Heart right ventricle (tissue), 16 donors: ENCODE measurements at regions not wholly inside any gene's neighbourhood (a gene's known extent, or its start where the extent isn't known, plus 50 kb on each side); places are given as distances from the start of the nearest gene placed in this dataset.

Experiments
- ATAC-seq, 8 donors: fragments of 200-7000 bp; cut with Tn5 transposase; one replicate each; pipeline ENCODE4 v1.9.1; 2020; ENCODE audit warnings: mild to moderate bottlenecking in 8 of 8, moderate library complexity in 8 of 8, moderate number of reproducible peaks in 1 of 8
- DNase-seq, 2 donors: peaks; one replicate each; pipeline ENCODE4 v3.0.0-alpha.2; 2020
- H3K27ac ChIP-seq, 10 donors: fragments of 200-600 bp; sonication (generic) in 2 of 10; one replicate each; pipeline versions ENCODE4 v1.5.0 to v1.8.0; 2020 to 2022; ENCODE audit warnings: mild to moderate bottlenecking in 3 of 10
- H3K27me3 ChIP-seq, 7 donors: fragments of 200-600 bp; one replicate each; pipeline ENCODE4 v1.8.0; 2021 to 2022; ENCODE audit warnings: mild to moderate bottlenecking in 2 of 7
- H3K36me3 ChIP-seq, 9 donors: fragments of 200-600 bp; sonication (generic) in 1 of 9; one replicate each; pipeline versions ENCODE4 v1.5.0 to v1.8.0; 2020 to 2022; ENCODE audit warnings: mild to moderate bottlenecking in 2 of 9
- H3K4me1 ChIP-seq, 9 donors: fragments of 200-600 bp; sonication (generic) in 1 of 9; one replicate each; pipeline versions ENCODE4 v1.5.0 to v1.8.0; 2020 to 2022; ENCODE audit warnings: mild to moderate bottlenecking in 4 of 9
- H3K4me3 ChIP-seq, 10 donors: fragments of 200-600 bp; sonication (generic) in 2 of 10; one replicate each; pipeline versions ENCODE4 v1.5.0 to v1.8.0; 2020 to 2022; ENCODE audit warnings: mild to moderate bottlenecking in 7 of 10, moderate library complexity in 2 of 10
- H3K9me3 ChIP-seq, 11 donors: fragments of 200-600 bp in 10 of 11; sonication (generic) in 2 of 11; one replicate each; pipeline versions ENCODE4 v1.5.0 to v1.8.0; 2013 to 2022; ENCODE audit warnings: mild to moderate bottlenecking in 2 of 11, control low read depth in 1 of 11, moderate library complexity in 1 of 11
- WGBS, 2 donors: extraction: QIAGEN DNeasy Blood & Tissue Kit; methylation state at CpG; one replicate each; pipeline ENCODE4 v1.1.7; 2013; ENCODE audit warnings: inconsistent platforms in 1 of 2; 5-methylcytosine and 5-hydroxymethylcytosine counted together
- intact Hi-C, 10 donors: fragments of 100-400 bp; cut with DNase I; formaldehyde crosslinking; loops; one replicate each; pipeline versions ENCODE4 v1.11.1 to v1.14.2; 2022
- TF ChIP-seq, protein P1 (sequence below), 9 donors: fragments of 200-600 bp; sonication (generic) in 2 of 9; IDR thresholded peaks; one replicate each; pipeline versions ENCODE4 v1.5.0 to v1.8.0; 2021 to 2022; ENCODE audit warnings: antibody characterized with exemption in 9 of 9, mild to moderate bottlenecking in 5 of 9, moderate library complexity in 1 of 9
- donor health status: Arrhythmogenic right ventricular cardiomyopathy.
- donor health status: ischemic (EF 13 %, LVEDD 7.1; RV severe dilation, severe dysfunction).
- donor health status: healthy with polysubstance abuse.
- donor health status: DM: no; HTN: yes; CAD: no.
- donor health status: DM: no; HTN: no; CAD: no.
- donor health status: ischemic (EF 25% LVEDD 6.9; RV normal size, moderate dysfunction).
- donor health status: ischemic (EF 25% LVEDD 5.7; RV mildly dilated, moderate dysfunction).
- donor health status: healthy.
- donor health status: DM: yes; HTN: yes; CAD: no.
- donor health status: Ischemic cardiomyopathy.
- donor health status: ischemic (EF 35%, LVEDD 5.7; RV mildly dilated, moderate dysfunction).
- donor health status: nonischemic (EF 11% LVEDD 7.7; RV severe dilation, severe dysfunction).
- donor health status: DM: yes; HTN: yes; CAD: no.
- donor health status: PGD.
- donor health status: ischemic (EF 29% LVEDD 5.4; RV normal size, mild dysfunction).
- donor health status: nonischemic (EF 23%, LVEDD 6.1; RV moderate dilation, normal function).

DNA sequence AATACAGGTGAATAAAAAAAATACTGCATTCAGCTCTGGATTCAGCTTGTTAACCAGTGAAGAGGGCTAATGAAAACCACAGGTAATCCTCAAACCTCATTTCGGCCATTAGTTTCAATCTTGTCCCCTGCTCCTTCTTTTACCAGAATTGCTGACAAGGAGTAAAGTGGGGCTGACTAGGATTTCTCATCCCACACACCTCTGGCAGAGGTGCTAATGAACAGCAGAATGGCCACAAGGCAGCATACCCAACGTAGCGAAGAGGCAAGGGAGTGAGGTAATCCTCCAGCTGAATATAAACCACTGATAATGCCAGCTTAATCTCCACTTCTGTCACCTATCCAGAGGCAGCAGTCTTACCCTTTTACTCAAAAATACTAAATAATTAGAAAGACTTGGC, 248.8 kb upstream of the CDIN1 start:
- DNase-seq (no peak), ATAC-seq (no peak)
- peaks cover 0 to 11% (median 0%) of the 10 kb centered on the region in 11 donors for H3K9me3 ChIP-seq
- intact Hi-C loops, result no loop called here
- H3K4me3 ChIP-seq, result no peak overlapping the region
- no peaks in the 10 kb centered on the region for H3K27me3 ChIP-seq
- peaks cover 0 to 8% (median 0%) of the 10 kb centered on the region in 9 donors for H3K4me1 ChIP-seq
- TF ChIP-seq, protein P1, sequence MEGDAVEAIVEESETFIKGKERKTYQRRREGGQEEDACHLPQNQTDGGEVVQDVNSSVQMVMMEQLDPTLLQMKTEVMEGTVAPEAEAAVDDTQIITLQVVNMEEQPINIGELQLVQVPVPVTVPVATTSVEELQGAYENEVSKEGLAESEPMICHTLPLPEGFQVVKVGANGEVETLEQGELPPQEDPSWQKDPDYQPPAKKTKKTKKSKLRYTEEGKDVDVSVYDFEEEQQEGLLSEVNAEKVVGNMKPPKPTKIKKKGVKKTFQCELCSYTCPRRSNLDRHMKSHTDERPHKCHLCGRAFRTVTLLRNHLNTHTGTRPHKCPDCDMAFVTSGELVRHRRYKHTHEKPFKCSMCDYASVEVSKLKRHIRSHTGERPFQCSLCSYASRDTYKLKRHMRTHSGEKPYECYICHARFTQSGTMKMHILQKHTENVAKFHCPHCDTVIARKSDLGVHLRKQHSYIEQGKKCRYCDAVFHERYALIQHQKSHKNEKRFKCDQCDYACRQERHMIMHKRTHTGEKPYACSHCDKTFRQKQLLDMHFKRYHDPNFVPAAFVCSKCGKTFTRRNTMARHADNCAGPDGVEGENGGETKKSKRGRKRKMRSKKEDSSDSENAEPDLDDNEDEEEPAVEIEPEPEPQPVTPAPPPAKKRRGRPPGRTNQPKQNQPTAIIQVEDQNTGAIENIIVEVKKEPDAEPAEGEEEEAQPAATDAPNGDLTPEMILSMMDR (IDR thresholded peaks at IDR 0.05), result no peak
- H3K27ac ChIP-seq, result no peak overlapping the region
- no peaks in the 10 kb centered on the region for H3K36me3 ChIP-seq
- 75 to 80% methylated on average over 3 of the region's 3 CpGs for WGBS, 2 donors

DNA sequence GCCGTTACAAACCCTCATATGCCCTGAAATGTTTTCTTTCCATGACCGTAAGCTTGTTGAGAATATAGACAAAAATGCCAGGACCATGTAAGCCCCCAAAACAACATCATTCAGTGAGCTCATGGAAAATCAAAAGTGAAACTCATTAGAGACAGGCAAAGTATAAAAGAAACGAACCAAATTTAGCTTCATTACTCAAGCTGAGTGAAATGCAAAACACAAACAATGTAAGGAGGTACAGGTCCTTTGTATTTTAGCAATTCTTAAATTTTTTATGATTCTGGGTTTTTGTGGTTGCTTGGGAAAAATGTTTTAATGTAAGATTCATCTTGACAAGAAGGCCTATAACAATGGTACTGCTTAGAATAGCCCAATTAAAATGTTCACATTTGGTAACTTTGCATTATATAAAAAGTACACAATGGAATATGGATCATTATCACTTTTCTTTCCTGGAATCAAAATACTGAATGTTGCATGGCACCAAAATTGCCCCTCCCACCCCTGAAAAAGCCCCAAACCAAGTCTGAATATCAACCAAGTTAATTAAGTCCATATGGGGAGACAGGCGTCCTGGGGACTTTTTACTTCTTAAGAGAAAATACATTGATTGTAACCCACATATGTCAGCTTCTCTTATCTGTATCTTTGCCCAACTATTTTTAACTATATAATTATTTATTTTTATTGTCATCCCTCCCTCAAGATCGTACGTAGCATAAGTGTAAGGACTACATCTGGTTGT, 247.7 kb upstream of the CDIN1 start:
- Histone ChIP-seq H3K27me3 (no peaks in the 10 kb centered on the region), H3K36me3 (no peaks in the 10 kb centered on the region), H3K4me1 (peaks cover 0 to 8% (median 0%) of the 10 kb centered on the region in 9 donors), H3K27ac (no peak overlapping the region), H3K9me3 (peaks cover 0 to 11% (median 0%) of the 10 kb centered on the region in 11 donors), H3K4me3 (no peak overlapping the region)
- DNase-seq (no peak), ATAC-seq (no peak)
- TF ChIP-seq, protein P1 (IDR thresholded peaks at IDR 0.05), result no peak
- intact Hi-C loops, result no loop called here
- WGBS, 2 donors, result 74 to 84% methylated on average over 6 of the region's 6 CpGs

DNA sequence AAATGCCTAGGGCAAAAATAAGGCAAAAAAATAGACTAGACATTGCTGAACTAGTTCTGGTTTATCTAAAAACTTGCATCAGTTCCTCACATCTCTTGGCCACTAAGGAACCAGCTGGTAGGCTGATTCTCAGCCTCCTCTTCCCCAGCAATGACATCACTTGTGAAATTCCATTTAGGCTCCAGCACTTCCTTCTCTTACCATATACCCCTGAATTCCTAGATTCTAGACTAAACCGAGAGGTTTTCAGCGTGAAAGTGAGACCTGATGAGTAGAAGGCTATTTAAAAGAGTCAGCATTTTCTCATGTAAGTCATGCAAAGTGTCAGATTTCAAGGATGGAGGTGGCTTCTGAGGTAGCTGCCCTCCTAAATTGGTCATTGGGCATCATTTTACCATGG, 247.1 kb upstream of the CDIN1 start:
- no peaks in the 10 kb centered on the region for H3K36me3 ChIP-seq
- TF ChIP-seq, protein P1 (IDR thresholded peaks at IDR 0.05), result no peak
- H3K9me3 ChIP-seq, result peaks cover 0 to 11% (median 0%) of the 10 kb centered on the region in 11 donors
- H3K27ac ChIP-seq, result no peak overlapping the region
- WGBS, 2 donors, result 62 to 89% methylated on average over 2 of the region's 2 CpGs
- intact Hi-C loops, result no loop called here
- DNase-seq, result no peak
- ATAC-seq, result no peak
- H3K4me1 ChIP-seq, result peaks cover 0 to 8% (median 0%) of the 10 kb centered on the region in 9 donors
- no peaks in the 10 kb centered on the region for H3K27me3 ChIP-seq
- H3K4me3 ChIP-seq, result no peak overlapping the region

DNA sequence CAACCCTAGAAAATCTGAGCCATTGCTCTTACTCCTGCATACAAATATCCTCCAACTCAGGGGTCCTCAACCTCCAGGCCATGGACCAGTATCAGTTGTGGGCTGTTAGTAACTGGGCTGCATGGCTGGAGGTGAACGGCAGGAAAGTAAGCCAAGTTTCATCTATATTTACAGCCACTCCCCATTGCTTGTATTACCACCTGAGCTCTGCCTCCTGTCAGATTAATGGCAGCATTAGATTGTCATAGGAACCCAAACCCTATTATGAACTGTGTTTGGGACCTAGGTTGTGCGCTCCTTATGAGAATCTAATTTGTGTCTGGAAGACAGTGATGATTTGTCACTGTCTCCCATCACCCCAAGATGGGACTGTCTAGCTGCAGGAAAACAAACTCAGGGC, 246.5 kb upstream of the CDIN1 start:
- ATAC-seq, result no peak
- Histone ChIP-seq H3K4me1 (peaks cover 0 to 8% (median 0%) of the 10 kb centered on the region in 9 donors), H3K9me3 (peaks cover 0 to 11% (median 0%) of the 10 kb centered on the region in 11 donors), H3K27me3 (no peaks in the 10 kb centered on the region), H3K4me3 (no peak overlapping the region), H3K36me3 (no peaks in the 10 kb centered on the region), H3K27ac (no peak overlapping the region)
- intact Hi-C loops, result no loop called here
- TF ChIP-seq, protein P1 (IDR thresholded peaks at IDR 0.05), result no peak
- WGBS, 2 donors, result 94 to 98% methylated on average over 2 of the region's 2 CpGs
- DNase-seq, result no peak
